GM18508 (cell line): ENCODE measurements at regions not wholly inside any gene's neighbourhood (a gene's known extent, or its start where the extent isn't known, plus 50 kb on each side); places are given as distances from the start of the nearest gene placed in this dataset.
"Not testable (repeated sequence)": the region's sequence is repeated elsewhere in the genome, so short reads cannot be mapped to it uniquely, and the experiment has no call there.

Experiments
- ATAC-seq: cut with Tn5 transposase; IDR thresholded peaks from one replicate; pipeline ENCODE4 v1.9.1; 2021; ENCODE audit warnings: moderate number of reproducible peaks; ENCODE audit not compliant: insufficient read depth, unreplicated experiment

GRCh38 chr7:10316488-10316887 lies 657.2 kb upstream of the PHF14 start:
- no peak for ATAC-seq

- no peak for ATAC-seq
These were observed 648.3 kb upstream of the PHF14 start for GRCh38 chr7:10325395-10325794.

GRCh38 chr7:10343108-10343507 lies 630.6 kb upstream of the PHF14 start:
- no peak for ATAC-seq

GRCh38 chr7:10346032-10346431 lies 627.6 kb upstream of the PHF14 start:
- no peak for ATAC-seq

GRCh38 chr7:10355816-10356215 lies 617.9 kb upstream of the PHF14 start:
- ATAC-seq: no peak

- no peak for ATAC-seq
These were observed 613.6 kb upstream of the PHF14 start for GRCh38 chr7:10360050-10360449.

GRCh38 chr7:10401793-10402192 lies 571.9 kb upstream of the PHF14 start:
- no peak for ATAC-seq

- peak; percentile 84 for ATAC-seq
These were observed 561.2 kb upstream of the PHF14 start for GRCh38 chr7:10412422-10413019.

- no peak for ATAC-seq
These were observed 554.7 kb upstream of the PHF14 start for GRCh38 chr7:10418985-10419384.

- ATAC-seq: no peak
These were observed 544.6 kb upstream of the PHF14 start for GRCh38 chr7:10429031-10429430.

GRCh38 chr7:10429511-10429910 lies 544.2 kb upstream of the PHF14 start:
- ATAC-seq: no peak

- no peak for ATAC-seq
These were observed 537.4 kb upstream of the PHF14 start for GRCh38 chr7:10436302-10436701.

- ATAC-seq: no peak
These were observed 534.6 kb upstream of the PHF14 start for GRCh38 chr7:10439027-10439426.

GRCh38 chr7:10455936-10456335 lies 517.7 kb upstream of the PHF14 start:
- ATAC-seq: no peak

GRCh38 chr7:10460474-10460873 lies 513.2 kb upstream of the PHF14 start:
- no peak for ATAC-seq

- ATAC-seq: no peak
These were observed 510.0 kb upstream of the PHF14 start for GRCh38 chr7:10463701-10464100.

- not testable (repeated sequence) for ATAC-seq
These were observed 508.1 kb upstream of the PHF14 start for GRCh38 chr7:10465536-10465935.

- ATAC-seq: no peak
These were observed 504.8 kb upstream of the PHF14 start for GRCh38 chr7:10468908-10469307.

- ATAC-seq: no peak
These were observed 504.2 kb upstream of the PHF14 start for GRCh38 chr7:10469476-10469875.

GRCh38 chr7:10471280-10472058 lies 502.2 kb upstream of the PHF14 start:
- ATAC-seq: no peak

- no peak for ATAC-seq
These were observed 501.6 kb upstream of the PHF14 start for GRCh38 chr7:10472115-10472514.

- no peak for ATAC-seq
These were observed 500.1 kb upstream of the PHF14 start for GRCh38 chr7:10473569-10473968.
